ENCODE measurements at regions not wholly inside any gene's neighbourhood (a gene's known extent, or its start where the extent isn't known, plus 50 kb on each side); places are given as distances from the start of the nearest gene placed in this dataset.

DNA sequence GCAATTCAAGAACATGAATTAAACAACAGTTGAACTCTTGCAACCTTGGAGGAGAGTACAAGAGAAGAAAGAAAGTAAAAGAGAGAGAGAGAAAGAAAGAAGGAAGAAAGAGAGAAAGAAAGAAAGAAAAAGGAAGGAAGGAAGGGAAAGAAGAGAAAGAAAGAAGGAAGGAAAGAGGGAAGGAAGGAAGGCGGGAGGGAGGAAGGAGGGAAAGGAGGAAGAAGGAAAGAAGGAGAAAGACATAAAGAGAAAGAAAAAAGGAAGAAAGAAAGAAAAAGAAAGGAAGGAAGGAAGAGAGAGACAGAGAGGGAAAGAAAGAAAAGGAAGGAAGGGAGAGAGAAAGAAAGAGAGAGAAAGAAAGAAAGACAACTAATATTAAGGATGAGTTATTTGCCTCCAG lies 1106.7 kb downstream of the TYW1 start:
- TF ChIP-seq EZH2phosphoT487 (IDR thresholded peaks at IDR 0.05; ENCODE audit: insufficient read depth, low read depth) (no peak), EZH2 (IDR thresholded peaks at IDR 0.05; ENCODE audit: insufficient read depth, poor library complexity, severe bottlenecking) (no peak)

Measured in GM23248 (cell line).